GM19463 (cell line): ENCODE measurements at regions not wholly inside any gene's neighbourhood (a gene's known extent, or its start where the extent isn't known, plus 50 kb on each side); places are given as distances from the start of the nearest gene placed in this dataset.

Experiments
- ATAC-seq: cut with Tn5 transposase; IDR thresholded peaks from one replicate; pipeline ENCODE4 v1.9.1; 2021; ENCODE audit warnings: mild to moderate bottlenecking, moderate library complexity; ENCODE audit not compliant: unreplicated experiment

DNA sequence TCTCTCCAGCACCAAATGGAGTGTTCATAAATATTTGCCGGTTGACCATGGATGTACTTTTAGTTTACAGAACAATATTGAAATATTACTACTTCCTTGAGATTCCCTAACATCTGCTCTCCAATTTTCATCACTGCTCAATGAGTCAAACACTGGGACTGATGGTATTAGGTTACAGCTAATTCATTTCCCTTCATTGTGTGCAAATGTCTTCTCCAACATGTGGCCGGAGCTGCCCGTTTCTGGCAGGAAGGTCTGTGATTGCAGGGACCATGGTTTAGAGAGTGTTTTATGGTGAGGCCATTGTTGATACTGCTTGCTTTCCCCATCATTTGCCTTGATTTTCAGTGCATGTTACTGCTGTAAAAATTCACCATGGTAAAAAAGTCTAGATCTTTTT is 209.3 kb downstream of the HS3ST3B1 start:
- no peak for ATAC-seq

- no peak for ATAC-seq
Measured at GRCh38 chr17:14508156-14508555, 207.3 kb downstream of the HS3ST3B1 start.

GRCh38 chr17:14506364-14506763 is 205.5 kb downstream of the HS3ST3B1 start:
- ATAC-seq = no peak

GRCh38 chr17:14505606-14506005 is 204.7 kb downstream of the HS3ST3B1 start:
- no peak for ATAC-seq

DNA sequence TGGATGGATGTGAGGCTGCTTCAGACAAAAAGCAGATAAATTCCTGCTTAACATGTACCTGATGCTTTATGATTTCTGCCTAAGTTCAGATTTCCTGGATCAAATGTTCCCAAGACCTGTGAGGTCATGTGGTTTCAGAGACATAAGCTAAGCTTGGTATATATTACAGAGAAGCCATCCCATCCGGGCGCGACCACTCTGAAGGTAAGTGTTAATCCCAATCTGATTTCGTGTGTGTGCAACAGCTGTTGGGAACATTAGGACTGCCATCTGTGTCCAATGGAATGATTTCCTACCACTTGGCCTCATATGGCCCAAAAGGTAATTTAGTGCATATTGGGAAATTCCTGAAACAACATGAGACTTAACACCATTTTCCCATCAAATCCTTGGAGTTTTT is 199.1 kb downstream of the HS3ST3B1 start:
- ATAC-seq = no peak

GRCh38 chr17:14498812-14499211 is 197.9 kb downstream of the HS3ST3B1 start:
- ATAC-seq = no peak

DNA sequence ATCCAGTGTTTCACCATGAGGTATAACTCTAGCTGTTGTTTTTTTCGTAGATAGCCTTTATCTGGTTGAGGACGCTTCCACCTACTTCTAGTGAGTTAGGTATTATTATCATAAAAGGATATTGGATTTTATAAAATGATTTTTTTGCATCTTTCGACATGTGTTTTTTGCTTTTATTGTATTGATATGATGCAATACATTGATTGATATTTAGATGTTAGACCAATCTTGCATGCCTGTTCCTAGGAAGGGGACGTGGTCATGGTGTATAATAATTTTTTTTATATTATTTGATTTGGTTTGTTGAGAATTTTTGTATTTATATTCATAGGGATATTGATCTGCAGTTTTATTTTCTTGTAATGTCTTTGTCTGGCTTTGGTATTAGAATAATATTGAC is 193.3 kb downstream of the HS3ST3B1 start:
- no peak for ATAC-seq

DNA sequence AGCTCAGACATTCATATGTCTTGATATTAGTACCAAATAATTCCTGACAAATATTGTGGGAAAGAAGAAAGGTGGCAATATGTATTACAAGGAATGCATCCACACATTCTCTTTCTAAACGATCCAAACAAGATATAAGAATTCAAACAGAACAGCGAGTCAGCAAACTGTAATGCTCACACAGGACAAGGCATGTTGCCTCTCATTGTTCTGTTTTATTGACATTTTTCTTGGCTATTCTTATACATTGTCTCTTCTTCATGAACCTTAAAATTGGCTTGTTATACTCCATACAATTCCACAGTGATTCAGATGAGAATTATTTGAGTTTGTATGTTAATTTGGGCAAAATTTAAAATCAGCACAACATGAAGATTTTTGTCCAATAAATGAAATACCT is 189.1 kb downstream of the HS3ST3B1 start:
- no peak for ATAC-seq

DNA sequence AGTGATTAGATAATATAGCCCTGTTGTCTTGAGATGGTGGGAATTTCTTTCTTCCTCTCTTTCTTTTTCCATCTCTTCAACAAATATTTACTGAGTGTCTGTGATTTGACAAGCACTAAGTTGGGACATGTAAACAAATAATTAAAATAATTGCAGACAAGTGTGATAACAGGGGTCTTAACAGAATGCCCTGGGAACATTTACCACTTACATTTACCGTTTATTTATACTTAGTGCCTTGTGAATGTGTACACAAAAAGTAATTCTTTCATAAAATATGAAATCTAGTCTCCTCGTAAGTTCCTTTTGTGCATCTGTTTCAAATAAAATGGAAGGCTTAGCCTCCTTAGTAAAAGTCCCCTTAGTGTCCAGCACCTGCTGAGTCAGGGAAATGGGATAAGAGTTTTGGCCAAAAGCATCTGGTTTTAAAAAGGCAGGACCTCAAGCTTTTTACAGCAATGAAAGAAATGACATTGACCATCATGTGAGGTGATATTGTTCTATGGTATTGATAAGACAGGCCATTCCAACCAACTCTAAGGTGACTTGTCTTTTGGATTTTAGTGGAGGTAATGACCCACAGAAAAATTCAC is 188.2 kb downstream of the HS3ST3B1 start:
- no peak for ATAC-seq

DNA sequence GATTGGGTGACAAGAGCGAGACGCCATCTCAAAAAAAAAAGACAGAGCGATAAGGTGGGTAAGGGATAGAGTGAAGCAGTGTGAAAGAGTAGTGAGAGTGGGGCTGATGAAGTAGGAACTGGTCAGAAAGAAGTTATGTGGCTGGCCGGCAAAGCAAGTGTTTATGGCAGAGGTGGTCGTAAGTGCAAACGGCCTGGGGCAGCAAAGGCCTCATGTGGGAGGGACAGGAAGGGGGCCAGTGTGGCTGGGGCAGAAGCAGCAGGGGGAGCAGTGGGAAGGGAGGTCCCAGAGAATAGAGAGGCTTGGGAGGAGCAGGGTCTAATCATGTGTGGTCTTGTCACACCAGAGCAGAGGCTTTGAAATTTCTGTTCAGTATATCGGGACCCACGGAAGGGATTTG is 186.2 kb downstream of the HS3ST3B1 start:
- ATAC-seq = no peak

DNA sequence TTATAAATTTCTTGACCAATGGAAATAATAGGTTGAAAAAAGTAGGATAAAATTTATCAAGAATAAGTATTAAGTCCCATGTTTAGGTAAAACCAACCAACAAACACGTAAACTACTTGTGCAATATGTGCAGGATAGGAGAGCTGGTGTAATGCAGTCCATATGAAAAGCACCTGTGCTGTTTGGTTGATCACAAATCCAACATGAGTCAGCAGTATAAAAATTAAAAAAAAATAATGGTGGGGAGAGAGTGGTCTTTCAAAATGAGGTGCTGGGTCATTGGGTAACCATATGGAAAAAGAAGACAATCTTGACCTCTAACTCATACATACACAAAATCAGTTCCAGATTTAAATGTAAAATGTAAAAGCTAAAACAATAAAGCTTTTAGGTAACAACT is 181.8 kb downstream of the HS3ST3B1 start:
- no peak for ATAC-seq

DNA sequence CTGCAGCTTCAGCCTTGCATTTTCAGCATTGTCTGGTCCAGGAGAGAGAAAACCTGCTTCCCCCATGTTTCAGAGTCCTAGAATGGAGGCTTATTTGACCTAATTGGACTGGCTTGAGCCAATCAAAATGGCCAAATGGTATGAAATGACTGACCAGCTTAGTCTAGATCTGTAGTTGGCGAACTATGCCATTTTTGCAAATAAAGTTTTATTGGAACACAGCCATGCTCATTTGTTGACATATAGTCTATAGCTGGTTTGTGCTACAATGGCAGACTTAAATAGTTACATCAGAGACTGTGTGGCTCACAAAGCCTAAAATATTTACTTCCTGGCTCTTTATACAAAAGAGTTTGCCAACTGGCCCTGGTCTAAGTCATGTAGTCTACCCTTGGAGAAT is 180.8 kb downstream of the HS3ST3B1 start:
- no peak for ATAC-seq

GRCh38 chr17:14474591-14474990 is 173.7 kb downstream of the HS3ST3B1 start:
- ATAC-seq = no peak

DNA sequence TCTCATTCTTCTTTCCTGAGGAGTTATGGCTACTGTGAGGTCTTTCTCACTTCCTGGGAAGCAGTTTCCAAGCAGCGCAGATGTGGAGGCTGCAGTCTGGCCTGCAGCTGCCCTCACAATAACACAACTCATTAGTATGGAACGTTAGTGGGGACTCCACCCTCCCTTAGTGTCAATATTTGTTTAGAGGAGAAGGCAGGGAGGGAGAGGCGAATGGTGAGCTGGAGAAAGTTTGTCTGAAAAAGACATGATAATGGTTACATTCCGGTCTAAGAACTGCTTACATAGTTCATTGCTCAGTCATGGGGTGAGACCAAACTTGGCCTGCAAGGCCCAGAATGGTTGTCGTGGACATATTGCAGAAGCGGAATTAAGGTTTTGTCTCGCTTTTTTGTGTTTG is 170.2 kb downstream of the HS3ST3B1 start:
- no peak for ATAC-seq

GRCh38 chr17:14470417-14470816 is 169.5 kb downstream of the HS3ST3B1 start:
- no peak for ATAC-seq

GRCh38 chr17:14469971-14470370 is 169.1 kb downstream of the HS3ST3B1 start:
- ATAC-seq = no peak

- ATAC-seq = no peak
Measured at GRCh38 chr17:14468858-14469257, 168.0 kb downstream of the HS3ST3B1 start.

DNA sequence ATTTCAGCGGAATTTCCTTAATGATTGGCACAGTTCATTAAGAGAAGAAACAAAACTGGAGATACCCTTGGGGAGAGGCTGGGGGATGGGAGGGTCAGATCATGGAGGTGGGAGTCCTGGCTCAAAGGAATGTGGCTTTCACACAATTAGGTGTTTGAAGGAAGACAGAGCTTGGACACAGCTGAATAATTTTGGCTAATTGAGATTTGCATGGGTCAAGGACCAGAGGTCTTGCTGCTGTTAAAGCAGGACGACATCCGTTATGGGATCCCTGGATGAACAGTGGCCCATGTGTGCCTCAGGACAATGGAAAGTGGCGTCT is 160.3 kb downstream of the HS3ST3B1 start:
- ATAC-seq = no peak

- ATAC-seq = no peak
Measured at GRCh38 chr17:14460516-14461226, 159.8 kb downstream of the HS3ST3B1 start.

GRCh38 chr17:14459955-14460354 is 159.1 kb downstream of the HS3ST3B1 start:
- no peak for ATAC-seq

GRCh38 chr17:14458724-14459123 is 157.8 kb downstream of the HS3ST3B1 start:
- no peak for ATAC-seq

- ATAC-seq = no peak
Measured at GRCh38 chr17:14454746-14455145, 153.9 kb downstream of the HS3ST3B1 start.

- no peak for ATAC-seq
Measured at GRCh38 chr17:14452856-14453255, 152.0 kb downstream of the HS3ST3B1 start.
